GM21737 (cell line): ENCODE measurements at regions not wholly inside any gene's neighbourhood (a gene's known extent, or its start where the extent isn't known, plus 50 kb on each side); places are given as distances from the start of the nearest gene placed in this dataset.

Source experiments
- ATAC-seq: cut with Tn5 transposase; IDR thresholded peaks from one replicate; pipeline ENCODE4 v1.9.1; 2021; ENCODE audit warnings: mild to moderate bottlenecking, moderate library complexity; ENCODE audit not compliant: unreplicated experiment

DNA sequence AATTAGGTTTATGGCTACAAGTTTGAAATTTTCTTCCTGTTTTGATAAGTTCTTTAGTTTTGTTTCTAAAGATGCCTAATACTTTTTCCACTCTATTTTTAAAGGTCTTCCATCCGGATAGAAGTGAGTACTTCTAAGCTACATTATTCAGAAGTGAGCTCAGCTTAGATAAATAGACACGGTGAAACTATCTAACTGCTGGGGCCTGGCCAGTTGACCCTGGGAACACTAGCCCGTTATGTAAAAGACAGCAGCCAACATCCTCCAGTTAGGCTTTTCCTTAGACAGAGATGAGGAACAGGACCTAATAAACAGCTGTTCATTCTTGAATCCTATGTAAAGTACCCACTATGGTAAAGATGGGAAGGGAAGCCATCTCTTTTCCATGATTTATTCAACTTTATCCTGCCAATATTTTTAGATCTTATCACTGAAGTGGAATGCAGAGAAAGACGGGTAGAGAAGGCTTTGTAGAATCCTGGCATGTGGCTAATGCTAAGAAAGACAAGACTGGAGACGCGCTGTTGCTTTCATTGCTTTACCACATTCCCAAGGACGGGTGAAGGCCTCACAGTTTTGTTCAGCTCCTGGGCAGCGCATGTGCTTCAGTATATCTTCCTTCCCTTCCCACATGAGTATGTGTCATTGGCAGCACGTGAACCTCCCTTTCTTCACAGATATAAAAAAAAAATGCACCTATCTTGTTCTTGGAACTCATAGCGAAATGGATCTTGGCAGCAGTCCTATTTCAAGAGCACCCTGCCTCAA lies 340.0 kb upstream of the MEOX2 start:
- no peak for ATAC-seq

DNA sequence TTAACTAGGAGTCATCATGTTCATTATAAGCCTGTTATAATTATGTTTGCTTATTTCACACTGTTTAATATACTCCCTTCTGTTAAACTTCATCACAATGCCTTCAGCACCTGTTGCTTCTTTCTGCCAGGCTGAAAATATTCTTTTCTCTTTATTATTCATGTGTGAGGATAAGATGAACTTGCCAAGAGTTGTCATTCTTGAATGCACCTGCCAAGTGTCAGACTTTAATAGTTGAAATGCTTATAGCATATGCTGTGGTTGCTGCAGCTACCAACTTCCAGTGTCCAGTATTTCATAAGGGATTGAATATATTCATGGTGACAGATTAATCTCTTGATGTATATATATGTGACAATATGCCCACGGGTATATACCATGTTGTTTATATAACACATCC lies 339.2 kb upstream of the MEOX2 start:
- no peak for ATAC-seq

DNA sequence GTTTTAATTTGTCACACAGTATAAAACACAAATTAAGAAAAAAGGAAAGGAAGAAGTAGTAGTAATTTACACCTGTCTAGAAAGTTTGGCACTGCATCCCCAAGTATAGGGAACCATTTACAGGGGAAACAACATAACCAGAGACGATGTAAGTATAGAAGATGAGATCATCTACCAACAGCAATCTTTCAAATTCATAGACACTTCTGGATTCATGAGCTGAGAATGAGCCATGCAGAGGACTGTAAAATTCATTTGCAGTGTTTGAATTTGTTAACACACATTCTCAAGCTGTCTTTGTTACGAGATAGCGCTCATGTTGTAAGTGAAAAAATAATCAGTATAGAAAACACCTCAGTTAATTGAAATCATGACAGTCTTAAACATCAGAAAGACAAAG lies 337.0 kb upstream of the MEOX2 start:
- ATAC-seq, result no peak

DNA sequence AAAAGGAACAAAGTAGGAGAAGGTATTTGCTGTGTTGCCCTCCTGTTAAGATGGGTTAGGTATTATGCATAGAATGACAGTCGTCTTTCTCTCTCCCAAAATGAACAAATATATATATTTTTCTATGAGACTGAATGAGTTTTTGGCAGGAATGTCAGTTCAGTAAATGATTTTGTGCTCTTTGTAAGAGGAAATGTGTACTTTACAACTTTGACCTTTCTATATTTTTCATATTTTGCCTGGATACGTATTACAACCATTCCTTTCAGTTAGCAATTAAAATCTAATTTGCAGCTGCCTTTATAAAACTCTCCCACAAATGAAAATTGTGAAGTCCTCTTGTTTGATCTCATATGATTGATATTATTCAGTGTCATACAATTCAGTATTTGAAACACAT lies 336.6 kb upstream of the MEOX2 start:
- no peak for ATAC-seq

DNA sequence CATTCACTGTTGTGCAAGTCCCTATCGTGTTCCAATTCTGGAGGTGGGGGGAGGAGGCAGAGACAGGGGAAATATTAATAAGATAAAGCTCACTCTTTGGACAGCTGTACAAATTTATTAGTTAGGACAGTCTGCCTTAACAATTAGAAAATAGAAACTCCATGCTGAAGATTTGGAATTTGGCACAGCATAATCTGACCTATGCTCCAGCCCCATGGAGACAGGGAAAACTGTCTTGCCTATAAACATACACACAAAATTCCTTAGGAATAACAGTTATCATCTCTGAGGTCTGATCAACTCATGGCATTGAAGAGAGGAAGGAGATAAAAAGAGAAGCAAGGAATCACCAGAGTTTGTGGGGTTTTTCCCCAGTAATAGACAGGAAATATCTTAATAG lies 335.4 kb upstream of the MEOX2 start:
- no peak for ATAC-seq

DNA sequence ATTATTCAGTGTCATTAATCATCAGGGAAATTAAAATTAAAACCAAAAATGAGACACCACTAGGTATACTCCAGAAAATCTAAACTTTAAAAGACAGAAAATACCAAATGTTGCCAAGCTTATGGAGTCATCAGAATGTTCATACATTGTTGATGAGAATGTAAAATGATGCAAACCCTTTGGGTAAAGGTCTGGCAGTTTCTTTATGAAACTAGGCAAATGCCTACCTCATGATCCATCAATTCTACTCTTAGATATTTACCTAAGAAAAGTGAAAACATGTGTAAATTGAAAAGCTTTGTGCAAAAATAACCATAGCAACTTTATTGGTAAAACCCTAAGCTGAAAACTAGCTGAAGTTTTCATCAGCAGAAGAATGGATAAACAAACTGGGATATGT lies 329.5 kb upstream of the MEOX2 start:
- ATAC-seq, result no peak

DNA sequence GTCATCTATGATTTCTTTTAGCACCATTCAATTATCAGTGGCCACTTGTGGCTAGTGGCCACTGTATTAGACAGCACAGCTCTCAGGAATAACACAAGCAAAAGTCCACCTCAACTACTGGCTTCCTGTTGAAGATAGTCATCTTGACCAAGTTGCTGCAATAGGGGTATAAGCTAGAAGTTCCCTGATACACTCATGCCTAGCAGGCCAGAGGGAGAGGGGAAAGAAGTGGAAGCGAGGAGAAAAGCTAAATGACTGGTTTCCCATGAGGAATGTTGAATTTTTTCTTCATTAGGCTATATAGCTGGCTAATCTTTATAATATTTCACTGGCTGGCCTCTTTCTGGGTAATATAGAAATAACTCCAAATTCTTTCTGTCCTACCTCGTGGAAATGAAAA lies 327.5 kb upstream of the MEOX2 start:
- ATAC-seq, result no peak

DNA sequence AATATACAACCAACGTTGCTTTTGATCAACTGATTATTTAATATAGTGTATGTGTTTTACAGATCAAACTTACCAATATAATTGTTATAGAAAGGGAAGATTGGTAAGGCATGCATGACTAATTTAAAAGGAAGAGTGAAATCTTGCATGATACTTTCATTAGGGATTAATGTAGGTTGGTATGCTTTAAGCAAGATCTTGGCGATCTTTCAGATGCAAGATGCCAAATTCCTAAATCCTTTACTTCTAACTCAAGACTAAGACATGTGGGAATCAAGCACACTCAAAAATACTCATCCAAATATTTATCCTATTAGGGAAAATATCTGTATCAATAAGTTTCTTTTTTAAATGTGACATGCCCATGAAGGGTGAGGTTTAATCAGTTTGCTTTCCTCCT lies 321.4 kb upstream of the MEOX2 start:
- ATAC-seq, result no peak

DNA sequence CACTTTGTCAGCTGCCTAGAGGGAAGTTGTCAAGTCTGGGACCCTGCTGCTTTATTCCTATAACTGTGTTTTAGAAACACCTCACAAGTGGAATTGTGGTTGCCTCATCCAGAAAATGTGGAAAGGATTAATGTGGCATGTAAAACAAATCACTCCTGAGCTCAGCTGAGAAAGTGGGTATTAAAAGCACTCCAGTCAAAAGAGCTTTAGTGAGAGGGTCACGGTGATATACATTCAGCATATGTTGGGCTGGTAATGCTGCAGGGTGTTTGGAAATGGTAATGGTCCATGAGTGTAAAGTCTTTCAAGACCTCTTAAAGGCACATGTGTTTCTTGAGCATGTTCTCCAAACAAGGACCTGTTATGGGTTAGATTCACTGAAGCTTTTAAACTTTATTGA lies 318.2 kb upstream of the MEOX2 start:
- no peak for ATAC-seq

DNA sequence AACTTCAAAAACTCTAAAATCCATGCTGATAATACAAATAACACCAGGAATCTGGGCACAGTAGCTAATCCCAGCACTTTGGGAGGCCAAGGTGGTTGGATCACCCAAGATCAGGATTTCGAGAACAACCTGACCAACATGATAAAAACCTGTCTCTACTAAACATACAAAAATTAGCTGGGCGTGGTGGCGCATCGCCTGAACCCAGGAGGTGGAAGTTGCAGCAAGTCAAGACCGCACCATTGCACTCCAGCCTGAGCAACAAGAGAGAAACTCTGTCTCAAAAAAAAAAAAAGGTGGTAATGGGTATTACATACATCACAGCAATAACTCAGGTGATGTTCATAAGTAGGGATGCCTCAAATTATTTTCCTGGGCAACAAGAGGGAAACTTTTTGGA lies 315.0 kb upstream of the MEOX2 start:
- ATAC-seq, result no peak

DNA sequence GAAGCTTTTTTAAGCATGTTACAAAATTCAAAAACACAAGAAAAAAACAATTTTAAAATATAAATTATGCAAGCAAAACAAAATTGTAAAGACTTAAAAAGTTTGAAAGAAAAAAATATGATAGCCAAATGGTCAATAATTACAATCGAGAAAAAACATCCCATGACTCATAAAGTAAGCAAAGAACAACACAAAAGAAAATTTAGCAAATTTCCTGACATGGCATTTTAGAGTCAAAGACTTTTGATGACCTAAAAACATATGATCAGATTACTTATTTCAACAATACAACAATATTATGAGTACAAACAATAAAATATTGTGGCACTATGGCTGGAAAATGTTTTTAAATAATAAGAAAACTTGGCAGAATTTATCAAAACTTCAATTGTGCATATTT lies 312.1 kb upstream of the MEOX2 start:
- no peak for ATAC-seq

DNA sequence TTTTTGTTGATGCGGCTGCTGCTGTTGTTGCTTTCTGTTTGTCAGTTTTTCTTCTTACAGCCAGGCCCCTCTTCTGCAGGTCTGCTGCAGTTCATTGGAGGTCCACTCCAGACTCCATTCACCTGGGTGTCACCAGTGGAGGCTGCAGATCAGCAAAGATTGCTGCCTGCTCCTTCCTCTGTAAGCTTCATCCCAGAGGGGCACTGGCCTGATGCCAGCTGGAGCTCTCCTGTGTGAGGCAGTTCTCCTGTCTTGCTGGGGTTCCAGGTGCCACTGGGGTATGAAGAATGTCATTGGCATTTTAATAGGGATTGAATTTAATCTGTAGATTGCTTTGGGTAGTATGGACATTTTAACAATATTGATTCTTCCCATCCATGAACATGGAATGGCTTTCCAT lies 308.5 kb upstream of the MEOX2 start:
- ATAC-seq, result no peak

DNA sequence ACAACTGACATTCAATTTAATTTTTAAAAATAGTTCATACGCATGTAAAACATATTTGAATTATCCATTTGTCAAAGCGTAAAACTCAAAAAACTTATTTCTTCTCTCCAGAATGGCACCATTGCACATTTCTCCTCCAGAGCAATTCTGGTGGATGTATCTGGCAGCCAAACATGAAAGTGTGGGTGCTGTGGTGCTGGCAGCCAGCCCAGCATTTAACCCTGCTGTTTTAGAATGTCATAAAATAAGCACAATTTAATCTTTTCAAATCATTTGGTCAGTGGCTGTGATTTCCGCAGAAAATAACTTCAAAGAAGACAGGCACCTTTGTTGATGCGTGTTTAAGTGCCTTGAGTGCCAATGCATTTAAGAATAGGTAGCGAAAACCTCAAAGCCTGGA lies 302.7 kb upstream of the MEOX2 start:
- no peak for ATAC-seq

DNA sequence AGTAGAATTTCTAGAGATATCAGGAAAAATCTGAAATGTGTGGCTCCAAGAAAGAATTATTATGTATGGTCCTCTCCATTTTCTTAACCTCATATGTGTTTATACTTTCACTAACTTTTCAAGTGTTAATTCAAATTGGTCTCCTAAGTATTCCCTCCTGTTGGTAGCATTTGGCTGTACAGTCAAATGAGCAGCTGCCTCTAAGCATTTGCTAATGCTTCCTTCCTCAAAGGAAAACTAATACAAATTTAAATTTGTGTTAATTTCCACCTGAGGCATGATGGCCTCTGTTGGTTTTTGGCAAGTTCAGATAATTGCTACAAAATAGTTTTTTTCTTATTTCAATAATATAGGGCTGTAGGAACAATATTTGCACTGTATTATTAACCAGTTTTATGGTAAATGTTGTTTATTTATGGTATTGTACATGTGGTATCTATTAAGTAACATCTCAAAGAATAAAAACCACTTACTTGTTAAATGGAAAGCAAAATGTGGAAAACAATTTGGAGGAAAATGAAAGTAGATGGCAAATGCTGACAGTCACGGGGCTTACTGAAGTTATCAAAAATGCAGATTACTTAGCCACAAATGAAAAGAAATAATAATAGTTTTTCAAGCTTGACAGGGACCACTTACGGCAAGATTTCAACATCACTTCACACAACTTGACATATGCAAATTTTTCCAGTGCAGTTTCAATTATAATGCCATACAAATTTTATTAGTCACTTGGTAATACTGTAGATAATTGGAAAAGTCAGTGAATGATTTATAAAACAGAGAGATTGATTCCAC lies 299.3 kb upstream of the MEOX2 start:
- ATAC-seq, result no peak

DNA sequence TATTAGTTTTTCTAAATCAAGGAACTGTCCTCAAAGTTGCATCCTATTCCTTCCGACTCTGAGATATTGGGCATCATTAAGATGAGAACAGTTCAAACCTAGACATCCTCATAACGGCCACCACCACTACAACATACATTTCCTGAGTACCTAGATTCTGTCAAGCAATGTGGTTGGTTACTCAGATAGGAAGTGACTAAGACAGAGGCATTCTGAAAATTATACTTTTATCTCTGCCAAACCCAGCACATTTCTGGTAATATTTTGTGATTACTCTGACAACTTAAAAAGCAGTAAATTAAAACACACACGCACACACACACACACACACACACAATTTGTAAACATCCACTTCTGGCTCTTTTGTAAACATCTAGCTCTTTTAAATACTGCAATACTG lies 291.2 kb upstream of the MEOX2 start:
- no peak for ATAC-seq

DNA sequence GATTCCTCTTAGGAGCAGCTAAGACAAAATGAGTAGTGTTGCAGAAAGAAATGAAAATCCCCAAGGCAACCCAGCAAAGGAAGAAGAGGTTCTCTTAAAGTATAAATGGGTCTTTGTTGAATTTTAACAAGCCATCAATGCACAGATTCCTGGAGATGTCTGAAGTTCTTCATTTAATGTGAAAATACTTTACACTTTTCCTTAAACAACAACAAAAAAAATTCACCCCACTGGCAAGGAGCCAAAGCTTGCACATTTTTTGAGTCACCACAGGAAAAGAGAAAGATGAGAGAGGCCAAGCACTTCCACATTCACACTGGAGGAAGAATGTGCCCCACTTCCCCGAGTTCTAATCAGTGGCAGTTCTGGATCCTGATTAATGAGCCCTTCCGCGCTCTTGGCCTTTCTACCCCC lies 286.4 kb upstream of the MEOX2 start:
- no peak for ATAC-seq

DNA sequence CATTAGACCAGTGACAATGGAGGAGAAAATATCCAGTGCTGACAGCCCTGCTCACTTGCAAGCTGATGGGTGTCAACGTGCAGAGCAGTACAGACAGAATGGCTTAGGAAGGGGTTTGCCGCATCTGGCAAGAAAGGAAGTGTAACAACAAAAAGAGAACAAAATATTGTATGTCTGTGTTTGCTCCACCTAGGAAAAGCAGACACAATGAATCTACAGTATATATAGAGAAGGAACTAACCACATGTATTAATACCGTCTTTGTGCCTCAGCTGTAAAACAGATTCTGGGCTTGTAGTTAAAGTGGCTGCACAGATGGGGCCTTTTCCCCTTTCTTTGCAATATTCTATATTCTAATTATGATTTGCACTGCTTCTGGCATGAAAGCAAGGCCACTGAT lies 281.1 kb upstream of the MEOX2 start:
- ATAC-seq, result no peak

DNA sequence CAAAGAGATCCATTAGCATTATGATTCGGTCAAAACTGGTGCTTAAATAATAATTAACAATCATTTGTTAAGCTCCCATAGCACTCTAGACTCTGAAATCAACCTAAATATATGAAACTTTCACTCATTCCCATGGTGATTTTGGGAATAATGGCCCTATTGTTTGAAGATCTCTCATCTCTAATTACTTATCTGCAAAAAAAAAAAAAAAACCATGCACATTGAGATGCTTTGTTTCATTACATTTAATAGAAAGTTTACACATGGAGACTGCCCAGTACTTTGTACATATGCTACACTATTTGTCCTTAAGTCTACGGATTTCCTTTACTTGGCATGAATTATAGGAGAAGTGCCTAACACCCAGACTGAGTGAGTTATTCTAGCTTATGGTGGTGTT lies 280.6 kb upstream of the MEOX2 start:
- ATAC-seq, result no peak

DNA sequence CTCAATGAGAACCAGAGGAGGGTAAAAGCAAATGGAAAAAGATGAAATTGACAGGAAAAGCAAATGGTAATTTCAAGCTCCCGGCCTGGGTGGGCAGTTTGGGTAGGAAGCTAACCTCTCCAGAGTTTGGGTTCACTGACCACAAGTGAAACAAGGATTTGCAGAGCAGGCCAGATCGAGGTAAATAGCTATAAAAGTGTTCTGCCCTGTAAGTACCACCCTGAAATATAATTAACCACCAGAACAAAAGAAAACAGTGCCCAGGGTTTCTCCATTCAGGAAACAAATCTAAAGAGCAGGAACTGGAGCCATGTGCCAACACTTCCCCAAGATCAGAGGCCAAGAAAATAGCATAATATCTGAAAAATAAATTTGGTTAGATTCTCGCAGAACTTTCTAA lies 276.7 kb upstream of the MEOX2 start:
- no peak for ATAC-seq

DNA sequence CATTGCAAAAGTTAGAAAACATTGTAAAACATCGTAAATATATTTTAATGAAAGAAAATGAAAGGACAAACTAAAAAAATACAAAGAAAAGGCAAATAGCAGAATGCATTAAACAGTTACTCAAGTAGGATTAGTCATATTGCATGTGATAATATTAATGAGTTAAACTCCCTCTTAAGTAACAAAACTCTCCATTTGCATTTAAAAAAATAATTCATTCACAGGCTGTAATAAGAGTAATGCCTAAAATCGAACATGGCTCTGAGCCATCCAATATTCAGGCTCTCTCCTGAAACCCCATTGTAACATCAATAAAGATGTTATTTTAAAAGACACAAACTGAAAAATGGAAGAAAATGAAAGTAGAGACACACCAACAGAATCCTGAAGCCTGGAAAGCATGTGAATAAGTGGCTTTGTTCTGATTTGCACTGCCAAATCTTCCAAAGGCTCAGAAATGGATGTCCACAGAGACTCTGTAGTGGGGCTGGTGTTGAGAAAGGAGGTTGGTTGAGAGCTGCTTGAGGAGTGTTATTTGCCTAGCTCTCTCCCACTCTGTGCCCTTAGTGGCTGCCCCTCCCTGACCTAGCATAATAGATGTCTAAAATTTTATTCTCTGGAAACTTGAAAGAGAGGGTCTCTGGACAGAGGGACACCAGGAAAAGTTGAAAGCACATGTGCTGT lies 268.3 kb upstream of the MEOX2 start:
- ATAC-seq, result no peak

DNA sequence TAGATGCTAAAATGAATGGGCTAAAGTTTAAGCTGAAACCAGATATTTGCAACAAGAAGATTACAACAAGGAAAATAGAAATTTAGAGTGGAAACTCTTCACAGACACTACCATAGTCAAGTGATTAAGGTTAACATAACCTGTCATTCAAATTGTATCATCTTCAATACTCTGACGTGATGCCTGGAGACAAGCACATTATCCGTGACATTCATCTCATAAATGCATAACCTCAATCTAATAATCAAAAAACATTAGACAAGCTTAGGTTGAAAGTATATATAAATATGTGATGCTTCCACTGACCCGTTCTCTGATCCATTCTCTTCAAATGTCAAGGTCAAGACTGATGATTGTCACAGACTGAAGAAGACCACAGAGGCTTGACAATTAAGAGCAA lies 263.8 kb upstream of the MEOX2 start:
- no peak for ATAC-seq

DNA sequence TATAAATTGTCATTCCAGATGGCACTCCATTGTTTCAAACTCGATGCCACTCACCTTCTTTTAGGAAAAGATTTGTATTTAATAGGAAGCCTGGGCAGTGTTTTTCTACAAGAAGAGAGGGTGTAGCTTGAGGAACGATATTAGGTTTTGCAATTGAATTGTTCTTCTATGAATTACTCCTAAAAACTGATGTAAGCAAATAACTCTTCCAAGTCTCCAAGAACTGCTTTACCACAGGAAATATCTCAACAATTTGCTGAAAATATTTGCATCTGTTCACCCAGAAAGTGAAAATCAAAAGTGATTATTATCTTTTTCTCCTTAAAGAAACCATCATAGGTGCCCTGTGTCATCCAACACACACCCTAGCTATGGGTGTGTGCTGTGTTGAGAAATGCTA lies 261.3 kb upstream of the MEOX2 start:
- no peak for ATAC-seq
